B cell (primary cell): ENCODE measurements at regions not wholly inside any gene's neighbourhood (a gene's known extent, or its start where the extent isn't known, plus 50 kb on each side); places are given as distances from the start of the nearest gene placed in this dataset.

ENCODE experiments used
- CTCF ChIP-seq: fragments of 200-600 bp; IDR thresholded peaks from one replicate; pipeline ENCODE4 v1.8.0; 2022; ENCODE audit warnings: antibody characterized with exemption, mild to moderate bottlenecking
- EZH2 ChIP-seq: IDR thresholded peaks from 2 replicates; pipeline ENCODE4 v1.6.1; 2012; ENCODE audit warnings: borderline replicate concordance, low read depth, mild to moderate bottlenecking, moderate library complexity, low read length; ENCODE audit not compliant: insufficient read depth, poor library complexity, severe bottlenecking

DNA sequence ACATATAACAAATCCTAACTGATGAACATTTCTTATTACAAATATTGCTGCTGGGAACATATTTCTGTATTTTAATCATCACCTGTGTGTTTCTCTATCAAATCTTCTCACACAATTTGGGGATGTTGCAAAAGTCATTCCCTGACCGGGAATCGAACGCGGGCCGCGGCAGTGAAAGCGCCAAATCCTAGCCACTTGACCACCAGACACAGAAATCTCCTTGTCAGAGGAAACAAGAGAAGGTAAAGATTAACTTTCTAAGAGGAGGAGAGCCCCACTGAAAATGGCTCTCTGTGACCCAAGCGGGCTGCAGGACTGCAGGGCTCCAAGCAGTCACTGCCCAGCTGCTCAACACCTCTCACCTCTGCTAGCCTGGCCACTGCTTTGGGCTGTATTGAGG, 304.9 kb downstream of the FAM72C start:
- TF ChIP-seq CTCF = no peak
- no peak for TF ChIP-seq EZH2
